PC-9 (cell line): ENCODE measurements at regions not wholly inside any gene's neighbourhood (a gene's known extent, or its start where the extent isn't known, plus 50 kb on each side); places are given as distances from the start of the nearest gene placed in this dataset.

Source experiments
- EZH2 ChIP-seq: fragments of 200-600 bp; sonication (generic); IDR thresholded peaks from 2 replicates; pipeline ENCODE4 v1.8.0; 2017; ENCODE audit warnings: antibody characterized with exemption, low read depth
- TF ChIP-seq, protein P1 (sequence below): fragments of 200-600 bp; sonication (generic); conservative IDR thresholded peaks from 2 replicates; pipeline ENCODE4 v1.6.1; 2017; ENCODE audit warnings: mixed run types, antibody characterized with exemption, mild to moderate bottlenecking, moderate library complexity

GRCh38 chr15:95600884-95601283 is 729.6 kb upstream of the NR2F2 start:
- TF ChIP-seq, protein P1, sequence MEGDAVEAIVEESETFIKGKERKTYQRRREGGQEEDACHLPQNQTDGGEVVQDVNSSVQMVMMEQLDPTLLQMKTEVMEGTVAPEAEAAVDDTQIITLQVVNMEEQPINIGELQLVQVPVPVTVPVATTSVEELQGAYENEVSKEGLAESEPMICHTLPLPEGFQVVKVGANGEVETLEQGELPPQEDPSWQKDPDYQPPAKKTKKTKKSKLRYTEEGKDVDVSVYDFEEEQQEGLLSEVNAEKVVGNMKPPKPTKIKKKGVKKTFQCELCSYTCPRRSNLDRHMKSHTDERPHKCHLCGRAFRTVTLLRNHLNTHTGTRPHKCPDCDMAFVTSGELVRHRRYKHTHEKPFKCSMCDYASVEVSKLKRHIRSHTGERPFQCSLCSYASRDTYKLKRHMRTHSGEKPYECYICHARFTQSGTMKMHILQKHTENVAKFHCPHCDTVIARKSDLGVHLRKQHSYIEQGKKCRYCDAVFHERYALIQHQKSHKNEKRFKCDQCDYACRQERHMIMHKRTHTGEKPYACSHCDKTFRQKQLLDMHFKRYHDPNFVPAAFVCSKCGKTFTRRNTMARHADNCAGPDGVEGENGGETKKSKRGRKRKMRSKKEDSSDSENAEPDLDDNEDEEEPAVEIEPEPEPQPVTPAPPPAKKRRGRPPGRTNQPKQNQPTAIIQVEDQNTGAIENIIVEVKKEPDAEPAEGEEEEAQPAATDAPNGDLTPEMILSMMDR, result no peak
- no peak for TF ChIP-seq EZH2
